Retina (tissue), 1 donor: ENCODE measurements at regions not wholly inside any gene's neighbourhood (a gene's known extent, or its start where the extent isn't known, plus 50 kb on each side); places are given as distances from the start of the nearest gene placed in this dataset.
"Not testable (repeated sequence)": the region's sequence is repeated elsewhere in the genome, so short reads cannot be mapped to it uniquely, and the experiment has no call there.

Experiments used
- DNase-seq: peaks from one replicate; pipeline ENCODE4 v3.0.0-alpha.2; 2016

GRCh38 chr12:113552760-113553159 is 81.1 kb upstream of the LHX5 start:
- DNase-seq: no peak

- DNase-seq: no peak
Observed at GRCh38 chr12:113551563-113551962, 79.9 kb upstream of the LHX5 start.

- DNase-seq: no peak
Observed at GRCh38 chr12:113548467-113548866, 76.8 kb upstream of the LHX5 start.

- DNase-seq: no peak
Observed at GRCh38 chr12:113546916-113547863, 75.5 kb upstream of the LHX5 start.

GRCh38 chr12:113537751-113538087 is 66.0 kb upstream of the LHX5 start:
- DNase-seq: no peak

- DNase-seq: no peak
Observed at GRCh38 chr12:113537046-113537750, 65.5 kb upstream of the LHX5 start.

GRCh38 chr12:113535100-113535499 is 63.4 kb upstream of the LHX5 start:
- no peak for DNase-seq

GRCh38 chr12:113534555-113534954 is 62.9 kb upstream of the LHX5 start:
- no peak for DNase-seq

- DNase-seq: no peak
Observed at GRCh38 chr12:113533842-113534375, 62.2 kb upstream of the LHX5 start.

GRCh38 chr12:113532292-113532691 is 60.6 kb upstream of the LHX5 start:
- no peak for DNase-seq

- not testable (repeated sequence) for DNase-seq
Observed at GRCh38 chr12:113531073-113531472, 59.4 kb upstream of the LHX5 start.

GRCh38 chr12:113528606-113529293 is 57.1 kb upstream of the LHX5 start:
- no peak for DNase-seq

- no peak for DNase-seq
Observed at GRCh38 chr12:113525066-113525465, 53.4 kb upstream of the LHX5 start.

- no peak for DNase-seq
Observed at GRCh38 chr12:113524495-113524894, 52.8 kb upstream of the LHX5 start.

- DNase-seq: no peak
Observed at GRCh38 chr12:113521708-113522107, 50.0 kb upstream of the LHX5 start.
